Prostate gland (tissue), 2 donors: ENCODE measurements at regions not wholly inside any gene's neighbourhood (a gene's known extent, or its start where the extent isn't known, plus 50 kb on each side); places are given as distances from the start of the nearest gene placed in this dataset.

ENCODE experiments used
- CTCF ChIP-seq, 4 experiments: fragments of 200-600 bp in 2 of 4; fragments of 450-650 bp in 2 of 4; sonication (generic) in 2 of 4; IDR thresholded peaks; 1 replicate in 3 of 4; 2 replicates in 1 of 4; pipeline ENCODE4 v1.5.1; 2016 to 2019; ENCODE audit warnings: antibody characterized with exemption in 4 of 4, mild to moderate bottlenecking in 2 of 4, moderate library complexity in 2 of 4
- POLR2A ChIP-seq: fragments of 450-650 bp; IDR thresholded peaks from one replicate; pipeline ENCODE4 v1.6.1; 2016; ENCODE audit warnings: antibody characterized with exemption, mild to moderate bottlenecking

- no peak for TF ChIP-seq CTCF (IDR thresholded peaks at IDR 0.05)
- TF ChIP-seq POLR2A, result no peak
These were observed 375.2 kb downstream of the RPS24 start for GRCh38 chr10:78408671-78409472.
